ENCODE measurements at regions not wholly inside any gene's neighbourhood (a gene's known extent, or its start where the extent isn't known, plus 50 kb on each side); places are given as distances from the start of the nearest gene placed in this dataset.

- no peak for TF ChIP-seq CTBP2 (IDR thresholded peaks at IDR 0.05; ENCODE audit: borderline replicate concordance, insufficient read depth, insufficient read length, low read length)
These were observed 67.0 kb downstream of the PITPNM2 start (continued) for GRCh38 chr12:123083661-123084571.
